DMS79 treated with DMSO at 0.1 percent for 48 hours (cell line): ENCODE measurements at regions not wholly inside any gene's neighbourhood (a gene's known extent, or its start where the extent isn't known, plus 50 kb on each side); places are given as distances from the start of the nearest gene placed in this dataset.
"Not testable (repeated sequence)": the region's sequence is repeated elsewhere in the genome, so short reads cannot be mapped to it uniquely, and the experiment has no call there.

Experiments
- DNase-seq: peaks from one replicate; lab custom pipeline; 2025; lab: John Stamatoyannopoulos, UW

DNA sequence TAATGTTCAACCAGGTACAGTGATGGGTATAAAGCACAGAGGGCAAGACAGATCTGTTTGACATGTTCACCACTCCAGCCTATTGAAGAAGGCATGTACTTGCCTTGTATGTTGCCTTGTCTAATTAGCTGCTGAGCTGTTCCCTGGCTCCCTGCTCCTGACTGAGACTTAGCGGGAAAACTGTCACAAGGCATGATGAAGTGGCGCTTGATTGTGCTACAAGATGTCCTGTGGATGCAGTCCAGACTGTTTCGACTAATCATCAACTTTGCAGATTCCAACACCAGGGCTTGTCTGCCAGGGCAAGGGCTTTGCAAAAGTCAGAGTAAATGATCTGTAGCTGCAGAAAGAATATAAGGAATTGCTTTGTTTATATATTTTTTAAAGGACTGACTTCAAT is 136.2 kb upstream of the NRBF2 start:
- DNase-seq = no peak

- DNase-seq = no peak
Observed at GRCh38 chr10:62996516-62996915, 136.6 kb upstream of the NRBF2 start.

GRCh38 chr10:62993121-62993520 is 140.0 kb upstream of the NRBF2 start:
- no peak for DNase-seq

- DNase-seq = no peak
Observed at GRCh38 chr10:62992145-62992721, 140.9 kb upstream of the NRBF2 start.

DNA sequence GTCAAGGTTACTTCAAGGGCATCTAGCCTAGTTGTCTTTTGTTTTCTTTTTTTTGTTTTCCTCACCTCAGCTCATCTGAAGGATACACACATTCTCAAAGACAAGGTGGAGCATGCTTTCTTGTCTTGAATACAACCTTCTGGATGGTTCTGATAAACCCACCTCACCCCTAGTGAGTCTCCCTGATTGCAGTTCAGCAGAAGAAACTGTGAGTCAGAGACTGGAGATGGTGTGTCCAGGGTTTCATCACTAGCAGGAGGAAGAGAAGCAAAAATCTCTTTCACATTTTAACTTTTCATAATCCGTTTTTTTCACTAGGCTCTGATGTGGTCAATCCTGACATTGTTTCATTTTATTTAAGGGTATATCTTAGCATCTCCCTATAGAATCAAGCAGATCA is 143.0 kb upstream of the NRBF2 start:
- no peak for DNase-seq

DNA sequence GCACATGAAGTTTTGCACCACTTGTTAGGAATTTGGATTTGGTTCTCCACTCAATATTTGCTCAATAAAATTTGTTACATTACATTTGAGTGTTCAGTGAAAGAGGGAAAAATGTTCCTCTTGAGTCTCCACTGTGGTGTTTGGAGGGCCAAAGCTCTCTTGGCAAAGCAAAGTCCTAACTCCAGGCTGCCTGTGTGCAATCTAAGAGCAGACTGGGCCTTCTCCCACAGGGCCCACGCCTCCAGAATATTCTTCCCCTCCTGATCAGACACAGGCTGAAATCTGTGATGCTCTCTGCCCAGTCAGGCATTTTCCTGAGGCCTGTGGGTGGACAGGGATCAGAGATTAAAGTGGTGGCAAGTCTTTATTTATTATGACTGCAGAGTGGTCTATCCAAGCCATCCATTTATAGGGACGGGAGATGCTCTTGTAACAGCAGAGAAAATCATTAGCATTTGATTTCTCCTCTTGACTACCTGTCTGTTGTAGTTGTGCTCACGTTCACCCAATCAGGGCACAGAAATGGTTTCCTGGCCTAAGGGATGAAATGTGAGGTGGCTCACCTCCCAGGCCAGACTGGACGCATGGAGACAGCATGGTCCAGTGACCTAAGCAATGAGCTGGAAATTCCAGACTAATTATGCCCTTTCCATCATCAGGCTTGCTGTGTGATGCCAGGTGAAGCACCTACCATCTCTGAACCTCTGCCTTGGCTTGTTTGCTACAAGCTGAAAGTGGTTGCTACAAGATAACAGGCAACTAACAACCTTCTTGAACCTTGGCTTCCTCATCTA is 147.1 kb upstream of the NRBF2 start:
- no peak for DNase-seq

- no peak for DNase-seq
Observed at GRCh38 chr10:62981096-62981495, 152.0 kb upstream of the NRBF2 start.

DNA sequence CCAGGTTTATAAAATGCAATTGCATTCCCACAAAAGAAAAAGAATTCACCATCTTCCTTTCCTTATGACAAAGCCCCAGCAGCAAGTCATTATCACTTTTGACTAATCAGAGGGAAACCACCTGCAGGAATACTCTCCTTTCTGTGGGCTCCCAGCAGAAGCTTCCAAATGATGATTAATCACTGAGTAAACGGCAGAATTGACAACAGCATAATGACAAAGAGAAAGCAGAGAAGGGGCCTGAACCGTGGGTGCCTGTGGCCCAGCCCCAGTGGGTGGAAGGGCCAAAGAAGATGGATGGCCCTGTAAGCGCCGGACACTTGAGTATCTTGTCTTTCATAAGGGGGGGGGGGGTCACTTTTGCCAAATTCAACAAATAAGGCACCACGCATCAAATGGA is 152.4 kb upstream of the NRBF2 start:
- DNase-seq = no peak

DNA sequence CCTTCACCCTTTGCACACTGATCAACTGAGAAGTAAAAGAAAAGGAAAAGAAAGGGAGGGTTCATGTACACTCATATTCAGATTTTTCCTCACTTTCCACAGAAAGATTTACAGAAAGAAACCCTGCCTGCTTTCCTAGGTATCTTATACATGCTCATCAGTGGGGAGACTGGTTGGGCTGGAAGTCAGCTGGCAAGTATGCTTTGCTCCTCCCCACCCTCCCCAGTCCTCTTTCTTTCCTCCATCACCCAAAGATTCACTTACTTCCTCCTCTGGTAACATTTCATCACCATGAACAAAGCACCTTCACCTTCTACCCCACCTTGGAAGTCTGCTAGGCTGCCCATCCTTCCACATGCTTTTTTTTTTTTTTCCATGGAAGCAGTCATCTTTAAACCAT is 153.2 kb upstream of the NRBF2 start:
- no peak for DNase-seq

- no peak for DNase-seq
Observed at GRCh38 chr10:62978482-62978881, 154.6 kb upstream of the NRBF2 start.

DNA sequence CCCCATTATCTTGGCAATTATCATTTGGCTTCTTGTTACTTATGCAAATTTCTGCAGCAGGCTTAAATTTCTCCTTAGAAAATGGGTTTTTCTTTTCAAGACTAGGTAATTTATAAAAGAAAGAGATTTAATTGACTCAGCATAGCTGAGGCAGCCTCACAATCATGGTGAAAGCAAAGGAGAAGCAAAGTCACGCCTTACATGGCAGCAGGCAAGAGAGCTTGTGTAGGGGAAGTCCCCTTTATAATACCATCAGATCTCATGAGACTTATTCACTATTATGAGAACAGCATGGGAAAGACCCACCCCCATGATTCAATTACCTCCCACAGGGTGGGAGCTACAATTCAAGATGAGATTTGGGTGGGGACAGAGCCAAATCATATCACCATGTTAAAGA is 158.3 kb upstream of the NRBF2 start:
- not testable (repeated sequence) for DNase-seq

- no peak for DNase-seq
Observed at GRCh38 chr10:62972103-62972502, 155.9 kb upstream of the EGR2 start.

DNA sequence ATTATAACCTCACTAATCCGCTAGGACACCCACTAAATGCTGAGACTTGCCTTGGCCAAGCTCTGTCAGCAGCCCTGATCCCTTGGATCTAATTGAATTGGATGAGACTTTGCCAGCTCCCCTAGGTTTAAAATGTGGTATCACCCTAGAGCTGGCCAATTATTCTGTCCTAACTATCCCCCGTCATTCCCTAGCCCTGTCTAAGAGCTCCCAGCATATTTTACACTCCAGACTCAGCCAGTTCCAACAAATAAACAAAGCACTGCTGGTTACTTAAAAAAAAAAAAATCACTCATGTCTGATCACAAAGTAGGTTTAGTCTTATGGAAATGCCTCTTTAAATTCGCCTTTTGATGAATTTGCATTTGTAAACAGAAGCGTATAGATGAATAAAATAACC is 147.9 kb upstream of the EGR2 start:
- DNase-seq = no peak

- DNase-seq = no peak
Observed at GRCh38 chr10:62961951-62962523, 145.9 kb upstream of the EGR2 start.

DNA sequence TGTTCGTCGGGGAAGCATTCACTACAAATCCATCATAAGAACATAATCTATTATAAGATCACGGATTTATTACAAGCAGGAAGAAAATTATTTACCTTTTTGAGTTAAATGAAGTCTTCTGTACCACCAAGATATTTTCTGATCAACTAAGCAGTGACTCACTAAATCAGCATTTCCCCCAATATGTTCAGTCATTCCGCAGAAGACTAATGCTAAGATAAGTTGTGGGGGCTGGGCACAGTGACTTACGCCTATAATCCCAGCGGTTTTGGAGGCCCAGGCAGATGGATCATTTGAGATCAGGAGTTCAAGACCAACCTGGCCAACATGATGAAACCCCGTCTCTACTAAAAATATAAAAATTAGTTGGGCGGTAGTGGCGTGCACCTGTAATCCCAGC is 144.2 kb upstream of the EGR2 start:
- no peak for DNase-seq

DNA sequence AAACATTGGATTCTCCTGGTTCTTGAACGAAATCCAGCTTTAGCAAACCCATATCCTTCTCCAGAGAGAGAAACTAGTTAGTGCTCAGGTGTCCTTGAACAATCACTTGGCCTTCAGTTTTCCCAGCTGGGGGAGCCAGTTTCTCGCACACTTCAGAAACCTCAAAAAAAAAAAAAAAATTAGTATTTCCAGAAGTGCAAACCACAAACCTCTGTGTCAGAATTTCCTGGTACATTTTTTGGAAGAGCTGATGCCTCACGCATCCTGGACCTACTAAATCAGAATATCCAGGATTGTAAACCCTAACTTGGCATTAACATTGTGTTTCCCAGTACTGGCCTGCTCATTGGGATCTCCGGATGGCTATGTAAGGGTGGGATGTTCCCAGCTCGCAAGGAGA is 143.4 kb upstream of the EGR2 start:
- no peak for DNase-seq

- no peak for DNase-seq
Observed at GRCh38 chr10:62958980-62959379, 142.8 kb upstream of the EGR2 start.

GRCh38 chr10:62946278-62946677 is 130.1 kb upstream of the EGR2 start:
- no peak for DNase-seq

DNA sequence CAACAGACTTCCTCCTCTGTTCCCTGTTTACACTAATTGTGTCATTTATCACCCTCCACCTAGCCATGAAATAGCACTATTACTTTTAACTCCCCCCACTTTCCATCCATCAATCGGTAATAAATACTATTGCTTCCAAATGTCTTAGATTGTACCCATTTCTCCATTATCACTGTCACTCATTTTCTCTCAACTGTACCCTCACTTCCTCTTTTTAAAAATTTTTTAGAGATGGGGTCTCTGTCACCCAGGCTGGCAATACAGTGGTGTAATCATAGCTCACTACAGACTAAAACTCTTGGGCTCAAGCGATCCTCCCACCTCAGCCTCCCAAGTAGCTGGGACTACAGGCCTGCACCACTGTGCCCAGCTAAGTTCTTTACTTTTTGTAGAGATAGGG is 123.5 kb upstream of the EGR2 start:
- no peak for DNase-seq

GRCh38 chr10:62938672-62939071 is 122.5 kb upstream of the EGR2 start:
- no peak for DNase-seq

GRCh38 chr10:62937674-62938073 is 121.5 kb upstream of the EGR2 start:
- DNase-seq = no peak

DNA sequence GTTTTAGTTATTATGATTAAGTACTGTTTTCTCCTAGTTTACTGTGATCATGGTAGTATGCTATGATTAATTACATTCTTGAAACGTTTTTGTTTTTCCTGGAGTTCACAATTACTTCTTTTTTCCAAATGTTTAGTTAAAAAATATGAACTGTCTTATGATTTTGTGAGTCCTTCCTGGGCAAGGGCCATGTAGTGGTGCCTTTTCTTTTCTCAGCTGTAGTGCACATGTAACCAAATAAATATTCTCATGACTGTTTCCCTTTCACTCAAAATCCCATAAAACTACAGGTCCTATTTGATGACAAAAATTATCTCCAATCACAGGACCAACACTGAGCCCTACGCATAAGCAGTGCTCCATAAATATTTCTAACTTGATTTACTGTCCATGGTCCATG is 118.9 kb upstream of the EGR2 start:
- DNase-seq = no peak

- no peak for DNase-seq
Observed at GRCh38 chr10:62934258-62934657, 118.1 kb upstream of the EGR2 start.

- DNase-seq = not testable (repeated sequence)
Observed at GRCh38 chr10:62928763-62929162, 112.6 kb upstream of the EGR2 start.
